Mesothelial cell of epicardium (in vitro differentiated cells): ENCODE measurements at regions not wholly inside any gene's neighbourhood (a gene's known extent, or its start where the extent isn't known, plus 50 kb on each side); places are given as distances from the start of the nearest gene placed in this dataset.

Source experiments
- DNase-seq, 2 experiments: peaks; one replicate each; pipeline ENCODE4 v3.0.0; 2021; ENCODE audit warnings: low spot score in 2 of 2; ENCODE audit not compliant: unreplicated experiment in 2 of 2
- H3K27ac Mint-ChIP-seq: 2 replicates; pipeline ENCODE4 v1.8.0; 2021; ENCODE audit warnings: mixed read lengths
- H3K27me3 Mint-ChIP-seq: 2 replicates; pipeline ENCODE4 v1.8.0; 2021; ENCODE audit warnings: low read depth, mixed read lengths
- H3K36me3 Mint-ChIP-seq: 2 replicates; pipeline ENCODE4 v1.8.0; 2021; ENCODE audit warnings: mixed read lengths
- H3K4me1 Mint-ChIP-seq: 2 replicates; pipeline ENCODE4 v1.8.0; 2021; ENCODE audit warnings: mixed read lengths
- H3K4me3 Mint-ChIP-seq: 2 replicates; pipeline ENCODE4 v1.8.0; 2021; ENCODE audit warnings: mild to moderate bottlenecking, moderate library complexity, mixed read lengths
- H3K9me3 Mint-ChIP-seq: 2 replicates; pipeline ENCODE4 v1.8.0; 2021; ENCODE audit warnings: mixed read lengths
- TF ChIP-seq, protein P1 (sequence below): fragments of 200-600 bp; sonication (generic); IDR thresholded peaks from one replicate; pipeline ENCODE4 v1.5.0; 2021; ENCODE audit warnings: antibody characterized with exemption; ENCODE audit not compliant: unreplicated experiment

DNA sequence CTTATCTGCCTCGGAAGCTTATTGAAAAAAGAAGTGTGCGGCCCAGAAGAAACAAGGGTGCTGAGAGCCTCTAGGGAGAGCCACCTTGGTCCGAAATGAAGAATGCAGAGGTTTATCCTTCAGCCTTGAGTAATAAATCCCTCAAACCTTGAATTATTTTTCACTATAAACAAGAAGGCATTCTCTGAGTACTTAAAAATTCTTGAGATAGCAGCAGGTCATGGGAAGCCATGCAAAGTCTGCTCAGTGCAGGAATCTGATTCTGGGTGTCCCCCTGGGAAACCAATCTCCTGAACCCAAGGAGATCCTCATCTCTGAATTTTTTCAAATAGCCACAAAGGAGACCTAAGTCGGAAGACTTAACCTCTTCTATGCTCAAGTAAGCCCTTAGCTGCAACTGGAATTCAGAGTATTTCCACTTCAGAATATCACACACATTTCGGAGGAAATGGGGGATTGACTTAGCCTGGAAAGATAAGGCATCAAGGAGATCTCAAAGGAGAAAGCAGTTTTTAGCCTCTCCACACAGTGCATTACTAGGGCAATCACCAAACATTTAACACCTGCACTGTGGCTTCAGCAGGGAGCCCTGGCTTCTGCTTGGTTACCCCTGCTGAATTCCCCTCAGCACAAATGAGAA is 365.0 kb downstream of the ETS1 start:
- Mint-ChIP-seq H3K36me3 (peaks cover 4% of the 10 kb centered on the region), H3K4me1 (peaks cover 16% of the 10 kb centered on the region), H3K4me3 (no peak overlapping the region), H3K27me3 (no peaks in the 10 kb centered on the region), H3K9me3 (peaks cover 8% of the 10 kb centered on the region), H3K27ac (peak overlapping the region; percentile 40)
- DNase-seq = no peak
- TF ChIP-seq, protein P1, sequence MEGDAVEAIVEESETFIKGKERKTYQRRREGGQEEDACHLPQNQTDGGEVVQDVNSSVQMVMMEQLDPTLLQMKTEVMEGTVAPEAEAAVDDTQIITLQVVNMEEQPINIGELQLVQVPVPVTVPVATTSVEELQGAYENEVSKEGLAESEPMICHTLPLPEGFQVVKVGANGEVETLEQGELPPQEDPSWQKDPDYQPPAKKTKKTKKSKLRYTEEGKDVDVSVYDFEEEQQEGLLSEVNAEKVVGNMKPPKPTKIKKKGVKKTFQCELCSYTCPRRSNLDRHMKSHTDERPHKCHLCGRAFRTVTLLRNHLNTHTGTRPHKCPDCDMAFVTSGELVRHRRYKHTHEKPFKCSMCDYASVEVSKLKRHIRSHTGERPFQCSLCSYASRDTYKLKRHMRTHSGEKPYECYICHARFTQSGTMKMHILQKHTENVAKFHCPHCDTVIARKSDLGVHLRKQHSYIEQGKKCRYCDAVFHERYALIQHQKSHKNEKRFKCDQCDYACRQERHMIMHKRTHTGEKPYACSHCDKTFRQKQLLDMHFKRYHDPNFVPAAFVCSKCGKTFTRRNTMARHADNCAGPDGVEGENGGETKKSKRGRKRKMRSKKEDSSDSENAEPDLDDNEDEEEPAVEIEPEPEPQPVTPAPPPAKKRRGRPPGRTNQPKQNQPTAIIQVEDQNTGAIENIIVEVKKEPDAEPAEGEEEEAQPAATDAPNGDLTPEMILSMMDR = no peak

DNA sequence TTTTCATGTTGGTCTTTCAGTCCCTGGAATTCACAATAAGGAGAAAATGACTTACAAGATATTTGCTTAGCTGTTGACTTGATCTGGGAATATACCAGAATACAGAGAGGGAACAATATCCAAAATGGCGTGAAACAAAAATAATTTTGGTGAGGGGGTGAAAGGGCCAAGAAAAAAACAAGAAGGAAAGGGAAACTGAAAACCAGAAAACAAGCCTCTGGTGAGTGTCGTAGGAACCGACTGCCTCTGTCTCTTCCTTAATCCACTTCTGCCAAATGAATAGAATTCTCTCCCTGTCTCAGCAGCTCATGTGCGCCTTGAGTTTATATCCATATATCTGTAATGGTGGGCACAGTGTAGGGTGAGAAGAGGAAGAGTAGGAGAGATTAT is 367.6 kb downstream of the ETS1 start:
- TF ChIP-seq, protein P1 = no peak
- H3K4me3 Mint-ChIP-seq = no peak overlapping the region
- H3K4me1 Mint-ChIP-seq = peaks cover 16% of the 10 kb centered on the region
- no peaks in the 10 kb centered on the region for H3K27me3 Mint-ChIP-seq
- peaks cover 4% of the 10 kb centered on the region for H3K36me3 Mint-ChIP-seq
- H3K9me3 Mint-ChIP-seq = peaks cover 17% of the 10 kb centered on the region
- H3K27ac Mint-ChIP-seq = no peak overlapping the region
- DNase-seq = no peak

DNA sequence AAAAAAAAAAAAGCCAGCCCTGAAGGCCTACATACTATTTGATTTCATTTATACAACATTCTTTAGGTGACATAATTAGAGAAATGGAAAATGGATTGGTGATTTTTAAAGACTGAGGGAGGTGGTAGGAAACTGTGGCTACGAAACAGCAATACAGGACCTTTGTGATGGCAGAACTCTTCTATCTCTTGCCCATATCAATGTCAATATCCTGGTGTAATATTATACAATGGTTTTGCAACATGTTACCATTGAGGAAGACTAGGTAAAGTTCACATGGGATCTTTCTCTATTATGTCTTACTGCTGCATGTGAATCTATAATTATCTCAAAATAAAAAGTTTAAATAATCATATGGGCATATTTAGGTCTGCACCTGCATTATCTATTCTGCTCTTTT is 371.2 kb downstream of the ETS1 start:
- peaks cover 14% of the 10 kb centered on the region for H3K4me1 Mint-ChIP-seq
- peaks cover 4% of the 10 kb centered on the region for H3K36me3 Mint-ChIP-seq
- TF ChIP-seq, protein P1 = no peak
- H3K27me3 Mint-ChIP-seq = no peaks in the 10 kb centered on the region
- DNase-seq = no peak
- peaks cover 32% of the 10 kb centered on the region for H3K9me3 Mint-ChIP-seq
- no peak overlapping the region for H3K27ac Mint-ChIP-seq
- no peak overlapping the region for H3K4me3 Mint-ChIP-seq

DNA sequence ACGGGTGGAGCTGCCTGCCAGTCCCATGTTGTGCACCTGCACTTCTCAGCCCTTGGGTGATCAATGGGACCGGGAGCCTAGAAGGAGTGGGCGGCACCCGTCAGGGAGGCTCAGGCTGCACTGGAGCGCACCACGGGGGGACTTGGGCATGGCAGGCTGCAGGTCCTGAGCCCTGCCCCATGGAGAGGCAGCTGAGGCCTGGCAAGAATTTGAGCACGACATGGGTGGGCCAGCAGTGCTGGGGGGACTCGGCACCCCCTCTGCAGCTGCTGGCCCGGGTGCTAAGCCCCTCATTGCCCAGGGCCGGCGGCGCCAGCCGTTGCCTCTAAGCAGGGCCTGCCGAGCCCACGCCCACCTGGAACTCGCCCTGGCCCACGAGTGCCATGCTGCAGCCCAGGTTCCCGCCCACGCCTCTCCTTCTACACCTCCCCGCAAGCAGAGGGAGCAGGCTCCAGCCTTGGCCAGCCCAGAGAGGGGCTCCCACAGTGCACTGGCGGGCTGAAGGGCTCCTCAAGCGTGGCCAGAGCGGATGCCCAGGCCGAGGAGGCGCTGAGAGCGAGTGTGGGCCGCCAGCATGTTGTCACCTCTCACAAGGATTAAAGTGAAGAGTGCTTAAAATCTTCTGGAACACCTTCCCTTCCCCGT is 372.0 kb downstream of the ETS1 start:
- Mint-ChIP-seq H3K27ac (no peak overlapping the region), H3K4me1 (peaks cover 20% of the 10 kb centered on the region), H3K9me3 (peaks cover 32% of the 10 kb centered on the region), H3K36me3 (peaks cover 4% of the 10 kb centered on the region), H3K27me3 (no peaks in the 10 kb centered on the region), H3K4me3 (no peak overlapping the region)
- no peak for DNase-seq
- TF ChIP-seq, protein P1 = no peak

DNA sequence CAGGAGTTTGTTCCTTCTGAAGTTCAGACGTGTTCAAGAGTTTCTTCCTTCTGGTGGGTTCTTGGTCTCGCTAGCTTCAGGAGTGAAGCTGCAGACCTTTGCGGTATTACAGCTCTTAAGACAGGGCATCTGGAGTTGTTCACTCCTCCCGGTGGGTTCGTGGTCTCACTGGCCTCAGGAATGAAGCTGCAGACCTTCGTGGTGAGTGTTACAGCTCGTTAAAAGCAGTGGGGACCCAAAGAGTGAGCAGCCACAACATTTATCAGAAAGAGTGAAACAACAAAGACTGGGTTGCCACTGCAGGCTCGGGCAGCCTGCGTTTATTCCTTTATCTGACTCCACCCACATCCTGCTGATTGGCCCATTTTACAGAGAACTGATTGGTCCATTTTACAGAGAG is 373.1 kb downstream of the ETS1 start:
- no peak for DNase-seq
- no peak overlapping the region for H3K4me3 Mint-ChIP-seq
- no peak overlapping the region for H3K27ac Mint-ChIP-seq
- TF ChIP-seq, protein P1 = no peak
- H3K9me3 Mint-ChIP-seq = peaks cover 25% of the 10 kb centered on the region
- peaks cover 26% of the 10 kb centered on the region for H3K4me1 Mint-ChIP-seq
- no peaks in the 10 kb centered on the region for H3K27me3 Mint-ChIP-seq
- H3K36me3 Mint-ChIP-seq = no peaks in the 10 kb centered on the region
